ENCODE measurements at regions not wholly inside any gene's neighbourhood (a gene's known extent, or its start where the extent isn't known, plus 50 kb on each side); places are given as distances from the start of the nearest gene placed in this dataset.
"Not testable (repeated sequence)": the region's sequence is repeated elsewhere in the genome, so short reads cannot be mapped to it uniquely, and the experiment has no call there.

- Mint-ChIP-seq H3K4me1 (no peaks in the 10 kb centered on the region), H3K27me3 (no peaks in the 10 kb centered on the region), H3K4me3 (no peak overlapping the region), H3K36me3 (no peaks in the 10 kb centered on the region), H3K9me3 (peaks cover 5 to 35% (median 10%) of the 10 kb centered on the region in 5 donors), H3K27ac (no peak overlapping the region)
- no peaks in the 10 kb centered on the region for H3K27me3 ChIP-seq (ENCODE audit: insufficient read depth, low read length, poor library complexity, severe bottlenecking)
- H3K36me3 ChIP-seq (ENCODE audit: insufficient read depth, low read length): no peaks in the 10 kb centered on the region
- H3K4me3 ChIP-seq (ENCODE audit: low read length): no peak overlapping the region
- no peaks in the 10 kb centered on the region for H3K4me1 ChIP-seq (ENCODE audit: insufficient read depth, low read length)
- H3K9me3 ChIP-seq (ENCODE audit: low read length): no peaks in the 10 kb centered on the region
- ChIA-PET POLR2A (no interaction called here), CTCF (no interaction called here)
- no peak overlapping the region for H3K27ac ChIP-seq (ENCODE audit: low read depth, low read length)
- no peak for DNase-seq
These were observed 266.9 kb downstream of the DSC3 start for GRCh38 chr18:30775629-30776028.

GRCh38 chr18:30772170-30772569 lies 270.4 kb downstream of the DSC3 start:
- CTCF ChIA-PET; H3K9me3 ChIP-seq (ENCODE audit: low read length); H3K36me3 Mint-ChIP-seq; H3K27me3 ChIP-seq (ENCODE audit: insufficient read depth, low read length, poor library complexity, severe bottlenecking); H3K4me1 Mint-ChIP-seq; H3K4me3 ChIP-seq (ENCODE audit: low read length); H3K27ac Mint-ChIP-seq; POLR2A ChIA-PET; H3K4me1 ChIP-seq (ENCODE audit: insufficient read depth, low read length); H3K27ac ChIP-seq (ENCODE audit: low read depth, low read length); H3K4me3 Mint-ChIP-seq; H3K36me3 ChIP-seq (ENCODE audit: insufficient read depth, low read length); H3K27me3 Mint-ChIP-seq; DNase-seq: not testable (repeated sequence)
- H3K9me3 Mint-ChIP-seq: peaks cover 5 to 38% (median 8%) of the 10 kb centered on the region in 5 donors

GRCh38 chr18:30766053-30766452 lies 276.5 kb downstream of the DSC3 start:
- H3K36me3 Mint-ChIP-seq: no peaks in the 10 kb centered on the region
- no peak for DNase-seq
- H3K4me3 ChIP-seq (ENCODE audit: low read length): no peak overlapping the region
- H3K27ac ChIP-seq (ENCODE audit: low read depth, low read length): no peak overlapping the region
- no peak overlapping the region for H3K27ac Mint-ChIP-seq
- H3K4me1 Mint-ChIP-seq: no peaks in the 10 kb centered on the region
- H3K27me3 Mint-ChIP-seq: no peaks in the 10 kb centered on the region
- H3K36me3 ChIP-seq (ENCODE audit: insufficient read depth, low read length): no peaks in the 10 kb centered on the region
- H3K9me3 Mint-ChIP-seq: peaks cover 2 to 34% (median 5%) of the 10 kb centered on the region in 5 donors
- H3K9me3 ChIP-seq (ENCODE audit: low read length): no peaks in the 10 kb centered on the region
- no peaks in the 10 kb centered on the region for H3K27me3 ChIP-seq (ENCODE audit: insufficient read depth, low read length, poor library complexity, severe bottlenecking)
- CTCF ChIA-PET: no interaction called here
- POLR2A ChIA-PET: no interaction called here
- H3K4me1 ChIP-seq (ENCODE audit: insufficient read depth, low read length): no peaks in the 10 kb centered on the region
- H3K4me3 Mint-ChIP-seq: no peak overlapping the region

GRCh38 chr18:30765247-30765646 lies 277.3 kb downstream of the DSC3 start:
- Mint-ChIP-seq H3K9me3 (peaks cover 2 to 31% (median 5%) of the 10 kb centered on the region in 5 donors), H3K36me3 (no peaks in the 10 kb centered on the region), H3K27ac (no peak overlapping the region), H3K4me1 (no peaks in the 10 kb centered on the region), H3K4me3 (no peak overlapping the region), H3K27me3 (no peaks in the 10 kb centered on the region)
- DNase-seq: no peak
- Histone ChIP-seq H3K27ac (ENCODE audit: low read depth, low read length) (no peak overlapping the region), H3K4me1 (ENCODE audit: insufficient read depth, low read length) (no peaks in the 10 kb centered on the region), H3K36me3 (ENCODE audit: insufficient read depth, low read length) (no peaks in the 10 kb centered on the region), H3K4me3 (ENCODE audit: low read length) (no peak overlapping the region), H3K27me3 (ENCODE audit: insufficient read depth, low read length, poor library complexity, severe bottlenecking) (no peaks in the 10 kb centered on the region), H3K9me3 (ENCODE audit: low read length) (no peaks in the 10 kb centered on the region)
- ChIA-PET CTCF (no interaction called here), POLR2A (no interaction called here)

- peaks cover 0 to 30% (median 5%) of the 10 kb centered on the region in 5 donors for H3K9me3 Mint-ChIP-seq
- Histone ChIP-seq H3K4me3 (ENCODE audit: low read length) (no peak overlapping the region), H3K36me3 (ENCODE audit: insufficient read depth, low read length) (no peaks in the 10 kb centered on the region), H3K9me3 (ENCODE audit: low read length) (no peaks in the 10 kb centered on the region), H3K27ac (ENCODE audit: low read depth, low read length) (no peak overlapping the region), H3K4me1 (ENCODE audit: insufficient read depth, low read length) (no peaks in the 10 kb centered on the region), H3K27me3 (ENCODE audit: insufficient read depth, low read length, poor library complexity, severe bottlenecking) (no peaks in the 10 kb centered on the region)
- H3K4me1 Mint-ChIP-seq: no peaks in the 10 kb centered on the region
- no peak overlapping the region for H3K27ac Mint-ChIP-seq
- no peak for DNase-seq
- H3K4me3 Mint-ChIP-seq: no peak overlapping the region
- H3K36me3 Mint-ChIP-seq: no peaks in the 10 kb centered on the region
- POLR2A ChIA-PET: no interaction called here
- H3K27me3 Mint-ChIP-seq: no peaks in the 10 kb centered on the region
- CTCF ChIA-PET: no interaction called here
These were observed 278.6 kb downstream of the DSC3 start for GRCh38 chr18:30763902-30764350.

GRCh38 chr18:30754846-30755245 lies 287.7 kb downstream of the DSC3 start:
- Mint-ChIP-seq H3K9me3 (peaks cover 4 to 55% (median 8%) of the 10 kb centered on the region in 5 donors), H3K4me3 (no peak overlapping the region), H3K36me3 (no peaks in the 10 kb centered on the region), H3K4me1 (no peaks in the 10 kb centered on the region), H3K27me3 (no peaks in the 10 kb centered on the region), H3K27ac (no peak overlapping the region)
- Histone ChIP-seq H3K36me3 (ENCODE audit: insufficient read depth, low read length) (no peaks in the 10 kb centered on the region), H3K4me1 (ENCODE audit: insufficient read depth, low read length) (no peaks in the 10 kb centered on the region), H3K27me3 (ENCODE audit: insufficient read depth, low read length, poor library complexity, severe bottlenecking) (no peaks in the 10 kb centered on the region), H3K4me3 (ENCODE audit: low read length) (no peak overlapping the region), H3K27ac (ENCODE audit: low read depth, low read length) (no peak overlapping the region), H3K9me3 (ENCODE audit: low read length) (no peaks in the 10 kb centered on the region)
- CTCF ChIA-PET: no interaction called here
- DNase-seq: no peak
- POLR2A ChIA-PET: no interaction called here

- Histone ChIP-seq H3K27me3 (ENCODE audit: insufficient read depth, low read length, poor library complexity, severe bottlenecking) (no peaks in the 10 kb centered on the region), H3K9me3 (ENCODE audit: low read length) (no peaks in the 10 kb centered on the region), H3K27ac (ENCODE audit: low read depth, low read length) (no peak overlapping the region), H3K4me1 (ENCODE audit: insufficient read depth, low read length) (no peaks in the 10 kb centered on the region), H3K4me3 (ENCODE audit: low read length) (no peak overlapping the region), H3K36me3 (ENCODE audit: insufficient read depth, low read length) (no peaks in the 10 kb centered on the region)
- Mint-ChIP-seq H3K9me3 (peaks cover 6 to 46% (median 13%) of the 10 kb centered on the region in 5 donors), H3K36me3 (no peaks in the 10 kb centered on the region), H3K27ac (no peak overlapping the region), H3K27me3 (no peaks in the 10 kb centered on the region), H3K4me1 (no peaks in the 10 kb centered on the region), H3K4me3 (no peak overlapping the region)
- DNase-seq: no peak
- POLR2A ChIA-PET: no interaction called here
- CTCF ChIA-PET: no interaction called here
These were observed 294.0 kb downstream of the DSC3 start for GRCh38 chr18:30748541-30748940.

GRCh38 chr18:30746224-30746623 lies 296.3 kb downstream of the DSC3 start:
- Mint-ChIP-seq H3K4me1 (no peaks in the 10 kb centered on the region), H3K36me3 (no peaks in the 10 kb centered on the region), H3K27ac (no peak overlapping the region), H3K9me3 (peaks cover 2 to 39% (median 10%) of the 10 kb centered on the region in 5 donors), H3K4me3 (no peak overlapping the region), H3K27me3 (no peaks in the 10 kb centered on the region)
- Histone ChIP-seq H3K36me3 (ENCODE audit: insufficient read depth, low read length) (no peaks in the 10 kb centered on the region), H3K4me1 (ENCODE audit: insufficient read depth, low read length) (no peaks in the 10 kb centered on the region), H3K27me3 (ENCODE audit: insufficient read depth, low read length, poor library complexity, severe bottlenecking) (no peaks in the 10 kb centered on the region), H3K4me3 (ENCODE audit: low read length) (no peak overlapping the region), H3K27ac (ENCODE audit: low read depth, low read length) (no peak overlapping the region), H3K9me3 (ENCODE audit: low read length) (no peaks in the 10 kb centered on the region)
- ChIA-PET POLR2A (no interaction called here), CTCF (no interaction called here)
- DNase-seq: no peak

GRCh38 chr18:30743033-30743432 lies 299.5 kb downstream of the DSC3 start:
- H3K27me3 ChIP-seq (ENCODE audit: insufficient read depth, low read length, poor library complexity, severe bottlenecking): no peaks in the 10 kb centered on the region
- Mint-ChIP-seq H3K27ac (no peak overlapping the region), H3K4me1 (no peaks in the 10 kb centered on the region), H3K9me3 (peaks cover 2 to 31% (median 8%) of the 10 kb centered on the region in 5 donors), H3K4me3 (no peak overlapping the region), H3K27me3 (no peaks in the 10 kb centered on the region), H3K36me3 (no peaks in the 10 kb centered on the region)
- H3K9me3 ChIP-seq (ENCODE audit: low read length): no peaks in the 10 kb centered on the region
- no peaks in the 10 kb centered on the region for H3K4me1 ChIP-seq (ENCODE audit: insufficient read depth, low read length)
- H3K27ac ChIP-seq (ENCODE audit: low read depth, low read length): no peak overlapping the region
- ChIA-PET CTCF (no interaction called here), POLR2A (no interaction called here)
- H3K36me3 ChIP-seq (ENCODE audit: insufficient read depth, low read length): no peaks in the 10 kb centered on the region
- no peak for DNase-seq
- no peak overlapping the region for H3K4me3 ChIP-seq (ENCODE audit: low read length)

Measured in CD8-positive, alpha-beta memory T cell (primary cell).